H9 (cell line): ENCODE measurements at regions not wholly inside any gene's neighbourhood (a gene's known extent, or its start where the extent isn't known, plus 50 kb on each side); places are given as distances from the start of the nearest gene placed in this dataset.

Experiments used
- DNase-seq: peaks from one replicate; pipeline ENCODE4 v3.0.0-alpha.2; 2017
- H2AFZ ChIP-seq: one replicate; pipeline ENCODE4 v1.6.1; 2013; ENCODE audit warnings: mild to moderate bottlenecking, low read length, control low read depth, moderate library complexity
- H2AK5ac ChIP-seq: 2 replicates; pipeline ENCODE4 v1.6.1; 2013; ENCODE audit warnings: low read length, control low read depth, mixed read lengths; ENCODE audit not compliant: insufficient read length
- H2BK120ac ChIP-seq: one replicate; pipeline ENCODE4 v1.6.1; 2013; ENCODE audit warnings: low read depth, mild to moderate bottlenecking, low read length, control low read depth, inconsistent platforms; ENCODE audit not compliant: poor library complexity, severe bottlenecking
- H2BK12ac ChIP-seq: 2 replicates; pipeline ENCODE4 v1.6.1; 2013; ENCODE audit warnings: low read length, control low read depth, mixed read lengths, low read depth; ENCODE audit not compliant: insufficient read length
- H2BK15ac ChIP-seq: 2 replicates; pipeline ENCODE4 v1.6.1; 2013; ENCODE audit warnings: low read depth, low read length, control low read depth
- H2BK20ac ChIP-seq: one replicate; pipeline ENCODE4 v1.6.1; 2013; ENCODE audit warnings: low read depth, mild to moderate bottlenecking, low read length, control low read depth, inconsistent platforms; ENCODE audit not compliant: poor library complexity, severe bottlenecking
- H2BK5ac ChIP-seq: 2 replicates; pipeline ENCODE4 v1.6.1; 2013; ENCODE audit warnings: low read length, control low read depth, mixed read lengths; ENCODE audit not compliant: insufficient read length
- H3K14ac ChIP-seq: 2 replicates; pipeline ENCODE4 v1.6.1; 2013; ENCODE audit warnings: low read length, control low read depth; ENCODE audit not compliant: insufficient read depth
- H3K18ac ChIP-seq: 2 replicates; pipeline ENCODE4 v1.6.1; 2013; ENCODE audit warnings: low read depth, mild to moderate bottlenecking, mixed read lengths, low read length, control low read depth; ENCODE audit not compliant: insufficient read length
- H3K23ac ChIP-seq: 2 replicates; pipeline ENCODE4 v1.6.1; 2013; ENCODE audit warnings: low read length, control low read depth, mixed read lengths, low read depth; ENCODE audit not compliant: insufficient read length
- H3K23me2 ChIP-seq: 2 replicates; pipeline ENCODE4 v1.6.1; 2013; ENCODE audit warnings: low read depth, mild to moderate bottlenecking, mixed read lengths, low read length, control low read depth; ENCODE audit not compliant: insufficient read length, poor library complexity, severe bottlenecking
- H3K27ac ChIP-seq: 2 replicates; pipeline ENCODE4 v1.5.1; 2013; ENCODE audit warnings: low read length, control low read depth, mixed read lengths, low read depth; ENCODE audit not compliant: insufficient read length
- H3K27me3 ChIP-seq: 2 replicates; pipeline ENCODE4 v1.6.1; 2013; ENCODE audit warnings: low read length, control low read depth, inconsistent platforms; ENCODE audit not compliant: insufficient read depth
- H3K4ac ChIP-seq: 2 replicates; pipeline ENCODE4 v1.6.1; 2013; ENCODE audit warnings: low read depth, mild to moderate bottlenecking, control low read depth, inconsistent platforms, low read length, moderate library complexity
- H3K4me1 ChIP-seq: 2 replicates; pipeline ENCODE4 v1.6.1; 2013; ENCODE audit warnings: low read length, control low read depth, inconsistent platforms; ENCODE audit not compliant: insufficient read depth
- H3K4me2 ChIP-seq: 2 replicates; pipeline ENCODE4 v1.6.1; 2013; ENCODE audit warnings: low read length, control low read depth, mixed read lengths; ENCODE audit not compliant: insufficient read length, insufficient read depth
- H3K56ac ChIP-seq: 2 replicates; pipeline ENCODE4 v1.6.1; 2013; ENCODE audit warnings: low read depth, mild to moderate bottlenecking, mixed read lengths, low read length, control low read depth; ENCODE audit not compliant: insufficient read length
- H3K79me1 ChIP-seq: 2 replicates; pipeline ENCODE4 v1.6.1; 2013; ENCODE audit warnings: low read depth, mild to moderate bottlenecking, moderate library complexity, low read length, control low read depth, inconsistent platforms; ENCODE audit not compliant: insufficient read depth, poor library complexity, severe bottlenecking
- H3K79me2 ChIP-seq: 2 replicates; pipeline ENCODE4 v1.6.1; 2013; ENCODE audit warnings: low read length, control low read depth, inconsistent platforms; ENCODE audit not compliant: insufficient read depth
- H3K9ac ChIP-seq: 2 replicates; pipeline ENCODE4 v1.6.1; 2013; ENCODE audit warnings: low read length, control low read depth, mixed read lengths; ENCODE audit not compliant: insufficient read length; ENCODE audit errors: extremely low read depth
- H3K9me3 ChIP-seq: one replicate; pipeline ENCODE4 v1.6.1; 2013; ENCODE audit warnings: low read depth, low read length, inconsistent platforms; ENCODE audit not compliant: control insufficient read depth
- H3T11ph ChIP-seq: one replicate; pipeline ENCODE4 v1.6.1; 2013; ENCODE audit warnings: mild to moderate bottlenecking, low read length, control low read depth, inconsistent platforms
- H4K20me1 ChIP-seq: one replicate; pipeline ENCODE4 v1.6.1; 2013; ENCODE audit not compliant: control insufficient read depth, insufficient read length, insufficient read depth
- H4K5ac ChIP-seq: 2 replicates; pipeline ENCODE4 v1.6.1; 2013; ENCODE audit warnings: low read depth, mild to moderate bottlenecking, mixed read lengths, low read length, control low read depth; ENCODE audit not compliant: insufficient read length
- H4K8ac ChIP-seq: replicated peaks from 2 replicates; pipeline ENCODE4 v1.6.1; 2013; ENCODE audit warnings: low read length, control low read depth, mixed read lengths, low read depth; ENCODE audit not compliant: insufficient read length
- H4K91ac ChIP-seq: 2 replicates; pipeline ENCODE4 v1.6.1; 2013; ENCODE audit warnings: low read depth, mild to moderate bottlenecking, moderate library complexity, mixed read lengths, low read length, control low read depth; ENCODE audit not compliant: insufficient read length
- H3K27ac Mint-ChIP-seq, 3 experiments: 2 replicates in 2 of 3; 3 replicates in 1 of 3; pipeline ENCODE4 v1.8.0; 2020 to 2021; ENCODE audit warnings: mixed read lengths in 3 of 3, mild to moderate bottlenecking in 1 of 3, moderate library complexity in 1 of 3
- H3K27me3 Mint-ChIP-seq: 2 replicates; pipeline ENCODE4 v1.8.0; 2021; ENCODE audit warnings: low read depth, mild to moderate bottlenecking, moderate library complexity, mixed read lengths
- H3K36me3 Mint-ChIP-seq, 3 experiments: 2 replicates in 2 of 3; 3 replicates in 1 of 3; pipeline ENCODE4 v1.8.0; 2020 to 2021; ENCODE audit warnings: low read depth in 3 of 3, mixed read lengths in 3 of 3; ENCODE audit not compliant: insufficient read depth in 1 of 3
- H3K4me1 Mint-ChIP-seq, 2 experiments: 2 replicates each; pipeline ENCODE4 v1.8.0; 2020; ENCODE audit warnings: mixed read lengths in 2 of 2
- H3K4me3 Mint-ChIP-seq, 2 experiments: 2 replicates in 1 of 2; 3 replicates in 1 of 2; pipeline ENCODE4 v1.8.0; 2020 to 2021; ENCODE audit warnings: mild to moderate bottlenecking in 2 of 2, mixed read lengths in 2 of 2, moderate library complexity in 1 of 2
- H3K9me3 Mint-ChIP-seq, 2 experiments: 2 replicates in 1 of 2; 3 replicates in 1 of 2; pipeline ENCODE4 v1.8.0; 2020; ENCODE audit warnings: mild to moderate bottlenecking in 2 of 2, mixed read lengths in 2 of 2, moderate library complexity in 1 of 2
- CTCF ChIP-seq: fragments of 200-600 bp; sonication (generic); conservative IDR thresholded peaks from 3 replicates; pipeline ENCODE4 v1.8.0; 2021; ENCODE audit warnings: antibody characterized with exemption, mild to moderate bottlenecking
- WGBS: extraction: QIAGEN DNeasy Blood & Tissue Kit; methylation state at CpG from one replicate; pipeline ENCODE4 v1.1.7; 2013; ENCODE audit warnings: missing lambda C conversion rate, low lambda C conversion rate, mixed read lengths; ENCODE audit not compliant: insufficient read length; ENCODE audit errors: extremely low coverage; 5-methylcytosine and 5-hydroxymethylcytosine counted together

- Histone ChIP-seq H3K27me3 (no peaks in the 10 kb centered on the region; the same call in 1 of the 2 replicates), H4K5ac (no peak overlapping the region), H3K9ac (no peak overlapping the region), H2BK12ac (no peak overlapping the region), H3K23me2 (no peaks in the 10 kb centered on the region), H3T11ph (no peak overlapping the region), H3K14ac (no peak overlapping the region), H3K79me2 (no peaks in the 10 kb centered on the region), H3K9me3 (peaks cover 5% of the 10 kb centered on the region), H2BK15ac (no peak overlapping the region), H2BK5ac (no peak overlapping the region), H4K91ac (no peak overlapping the region), H2BK20ac (no peak overlapping the region), H3K4ac (no peak overlapping the region), H3K27ac (no peak overlapping the region), H3K4me2 (no peak overlapping the region), H4K8ac (no peak overlapping the region), H4K20me1 (no peaks in the 10 kb centered on the region), H3K79me1 (no peaks in the 10 kb centered on the region), H2AFZ (no peak overlapping the region), H3K56ac (no peak overlapping the region), H3K18ac (no peak overlapping the region), H2AK5ac (no peak overlapping the region), H2BK120ac (no peak overlapping the region), H3K23ac (no peak overlapping the region), H3K4me1 (peaks cover 9% of the 10 kb centered on the region)
- Mint-ChIP-seq H3K4me1 (peaks cover 43 to 52% of the 10 kb centered on the region in 2 experiments), H3K4me3 (no peak overlapping the region), H3K27me3 (peaks cover 19% of the 10 kb centered on the region), H3K27ac (no peak overlapping the region), H3K36me3 (peaks cover 0 to 4% (median 0%) of the 10 kb centered on the region in 3 experiments; a peak in 3 of 7 replicates), H3K9me3 (peaks cover 0 to 13% of the 10 kb centered on the region in 2 experiments)
- no CpG with 5 or more reads among the region's 5 CpGs for WGBS
- no peak for DNase-seq
- no peak for TF ChIP-seq CTCF
These were observed 306.1 kb downstream of the ABCC12 start for GRCh38 chr16:47849736-47850135.
